Nephron (organoid): ENCODE measurements at regions not wholly inside any gene's neighbourhood (a gene's known extent, or its start where the extent isn't known, plus 50 kb on each side); places are given as distances from the start of the nearest gene placed in this dataset.

Experiments used
- H3K27ac Mint-ChIP-seq, 3 experiments: 2 replicates each; pipeline ENCODE4 v1.8.0; 2020; ENCODE audit warnings: mixed read lengths in 3 of 3, mild to moderate bottlenecking in 2 of 3, moderate library complexity in 1 of 3
- H3K27me3 Mint-ChIP-seq: 2 replicates; pipeline ENCODE4 v1.8.0; 2021; ENCODE audit warnings: low read depth, mild to moderate bottlenecking, moderate library complexity, mixed read lengths
- H3K36me3 Mint-ChIP-seq: 2 replicates; pipeline ENCODE4 v1.8.0; 2020; ENCODE audit warnings: low read depth, mixed read lengths
- H3K4me1 Mint-ChIP-seq: 2 replicates; pipeline ENCODE4 v1.8.0; 2020; ENCODE audit warnings: mixed read lengths
- H3K4me3 Mint-ChIP-seq, 3 experiments: 2 replicates each; pipeline ENCODE4 v1.8.0; 2020; ENCODE audit warnings: mild to moderate bottlenecking in 3 of 3, mixed read lengths in 3 of 3, moderate library complexity in 2 of 3
- H3K9me3 Mint-ChIP-seq: 2 replicates; pipeline ENCODE4 v1.8.0; 2020; ENCODE audit warnings: mixed read lengths
- CTCF ChIP-seq, 3 experiments: fragments of 200-600 bp; sonication (generic); IDR thresholded peaks; one replicate each; pipeline ENCODE4 v1.5.0; 2021; ENCODE audit warnings: antibody characterized with exemption in 3 of 3; ENCODE audit not compliant: unreplicated experiment in 3 of 3

GRCh38 chr12:124622764-124623163 is 55.4 kb upstream of the NCOR2 start:
- H3K27me3 Mint-ChIP-seq: peaks cover 19% of the 10 kb centered on the region
- peak overlapping the region in 1 of 3 experiments; percentile 74 for H3K27ac Mint-ChIP-seq
- H3K4me1 Mint-ChIP-seq: peaks cover 28% of the 10 kb centered on the region
- H3K4me3 Mint-ChIP-seq: no peak overlapping the region
- peaks cover 4% of the 10 kb centered on the region for H3K9me3 Mint-ChIP-seq
- no peak for TF ChIP-seq CTCF (IDR thresholded peaks at IDR 0.05; ENCODE audit: unreplicated experiment in 3 of 3)
- H3K36me3 Mint-ChIP-seq: no peaks in the 10 kb centered on the region

GRCh38 chr12:124622331-124622730 is 54.9 kb upstream of the NCOR2 start:
- peak overlapping the region in 1 of 3 experiments; percentile 74 for H3K27ac Mint-ChIP-seq
- H3K4me1 Mint-ChIP-seq: peaks cover 27% of the 10 kb centered on the region
- H3K36me3 Mint-ChIP-seq: no peaks in the 10 kb centered on the region
- TF ChIP-seq CTCF (IDR thresholded peaks at IDR 0.05; ENCODE audit: unreplicated experiment in 3 of 3): no peak
- H3K27me3 Mint-ChIP-seq: peaks cover 17% of the 10 kb centered on the region
- peaks cover 4% of the 10 kb centered on the region for H3K9me3 Mint-ChIP-seq
- H3K4me3 Mint-ChIP-seq: no peak overlapping the region

GRCh38 chr12:124621296-124621660 is 53.9 kb upstream of the NCOR2 start:
- H3K36me3 Mint-ChIP-seq: no peaks in the 10 kb centered on the region
- H3K4me3 Mint-ChIP-seq: no peak overlapping the region
- peak overlapping the region; percentile 56 to 90 (median 77) for H3K27ac Mint-ChIP-seq
- H3K9me3 Mint-ChIP-seq: peaks cover 4% of the 10 kb centered on the region
- H3K27me3 Mint-ChIP-seq: peaks cover 12% of the 10 kb centered on the region
- no peak for TF ChIP-seq CTCF (IDR thresholded peaks at IDR 0.05; ENCODE audit: unreplicated experiment in 3 of 3)
- H3K4me1 Mint-ChIP-seq: peaks cover 17% of the 10 kb centered on the region

- Mint-ChIP-seq H3K27ac (peak overlapping the region; percentile 56 to 90 (median 77)), H3K4me1 (peaks cover 13% of the 10 kb centered on the region), H3K9me3 (peaks cover 4% of the 10 kb centered on the region), H3K4me3 (no peak overlapping the region), H3K36me3 (no peaks in the 10 kb centered on the region), H3K27me3 (peaks cover 12% of the 10 kb centered on the region)
- no peak for TF ChIP-seq CTCF (IDR thresholded peaks at IDR 0.05; ENCODE audit: unreplicated experiment in 3 of 3)
Measured at GRCh38 chr12:124620606-124621295, 53.3 kb upstream of the NCOR2 start.

- no peak for TF ChIP-seq CTCF (IDR thresholded peaks at IDR 0.05; ENCODE audit: unreplicated experiment in 3 of 3)
- Mint-ChIP-seq H3K9me3 (peaks cover 4% of the 10 kb centered on the region), H3K4me3 (no peak overlapping the region), H3K4me1 (peaks cover 12% of the 10 kb centered on the region), H3K27ac (peak overlapping the region in 2 of 3 experiments; percentile 43 to 58), H3K36me3 (no peaks in the 10 kb centered on the region), H3K27me3 (peaks cover 14% of the 10 kb centered on the region)
Measured at GRCh38 chr12:124618291-124618902, 51.0 kb upstream of the NCOR2 start.

GRCh38 chr12:124617615-124618014 is 50.2 kb upstream of the NCOR2 start:
- H3K27ac Mint-ChIP-seq: no peak overlapping the region
- H3K9me3 Mint-ChIP-seq: peaks cover 8% of the 10 kb centered on the region
- H3K4me3 Mint-ChIP-seq: no peak overlapping the region
- TF ChIP-seq CTCF (IDR thresholded peaks at IDR 0.05; ENCODE audit: unreplicated experiment in 3 of 3): no peak
- H3K4me1 Mint-ChIP-seq: peaks cover 18% of the 10 kb centered on the region
- H3K36me3 Mint-ChIP-seq: no peaks in the 10 kb centered on the region
- H3K27me3 Mint-ChIP-seq: peaks cover 14% of the 10 kb centered on the region
